ENCODE measurements at regions not wholly inside any gene's neighbourhood (a gene's known extent, or its start where the extent isn't known, plus 50 kb on each side); places are given as distances from the start of the nearest gene placed in this dataset.
"Not testable (repeated sequence)": the region's sequence is repeated elsewhere in the genome, so short reads cannot be mapped to it uniquely, and the experiment has no call there.

GRCh38 chr3:116512281-116512680 lies 67.0 kb upstream of the LSAMP start:
- no peaks in the 10 kb centered on the region for H3K27me3 ChIP-seq (ENCODE audit: control insufficient read depth, insufficient read depth)
- H3K4me1 ChIP-seq (ENCODE audit: control insufficient read depth, insufficient read depth, low read length): no peaks in the 10 kb centered on the region
- no peak for DNase-seq
- 90% methylated on average over 2 of the region's 2 CpGs for WGBS
- no peak overlapping the region for H3K4me3 ChIP-seq (ENCODE audit: low read length)
- H3K27ac ChIP-seq (ENCODE audit: low read length): no peak overlapping the region
- intact Hi-C loops (cut with DNase I): no loop called here
- no peak for ATAC-seq
- no peaks in the 10 kb centered on the region for H3K9me3 ChIP-seq (ENCODE audit: control insufficient read depth, low read length)

GRCh38 chr3:116512931-116513330 lies 67.6 kb upstream of the LSAMP start:
- ATAC-seq (no peak), DNase-seq (no peak)
- Histone ChIP-seq H3K4me1 (ENCODE audit: control insufficient read depth, insufficient read depth, low read length) (no peaks in the 10 kb centered on the region), H3K27ac (ENCODE audit: low read length) (no peak overlapping the region), H3K4me3 (ENCODE audit: low read length) (no peak overlapping the region), H3K27me3 (ENCODE audit: control insufficient read depth, insufficient read depth) (no peaks in the 10 kb centered on the region), H3K9me3 (ENCODE audit: control insufficient read depth, low read length) (no peaks in the 10 kb centered on the region)
- intact Hi-C loops (cut with DNase I): no loop called here
- 74% methylated on average over 2 of the region's 2 CpGs for WGBS

- no peaks in the 10 kb centered on the region for H3K27me3 ChIP-seq (ENCODE audit: control insufficient read depth, insufficient read depth)
- no peaks in the 10 kb centered on the region for H3K9me3 ChIP-seq (ENCODE audit: control insufficient read depth, low read length)
- H3K4me3 ChIP-seq (ENCODE audit: low read length): no peak overlapping the region
- H3K27ac ChIP-seq (ENCODE audit: low read length): no peak overlapping the region
- WGBS: 57% methylated on average over 2 of the region's 2 CpGs
- no peaks in the 10 kb centered on the region for H3K4me1 ChIP-seq (ENCODE audit: control insufficient read depth, insufficient read depth, low read length)
- DNase-seq (no peak), ATAC-seq (no peak)
- intact Hi-C loops (cut with DNase I): no loop called here
Observed at GRCh38 chr3:116515973-116516372, 70.7 kb upstream of the LSAMP start.

GRCh38 chr3:116517308-116517707 lies 72.0 kb upstream of the LSAMP start:
- no peak overlapping the region for H3K27ac ChIP-seq (ENCODE audit: low read length)
- DNase-seq (no peak), ATAC-seq (no peak)
- no peak overlapping the region for H3K4me3 ChIP-seq (ENCODE audit: low read length)
- H3K9me3 ChIP-seq (ENCODE audit: control insufficient read depth, low read length): no peaks in the 10 kb centered on the region
- 79% methylated on average over 1 of the region's 1 CpG for WGBS
- H3K27me3 ChIP-seq (ENCODE audit: control insufficient read depth, insufficient read depth): no peaks in the 10 kb centered on the region
- intact Hi-C loops (cut with DNase I): no loop called here
- H3K4me1 ChIP-seq (ENCODE audit: control insufficient read depth, insufficient read depth, low read length): no peaks in the 10 kb centered on the region

- DNase-seq; ATAC-seq; H3K27me3 ChIP-seq (ENCODE audit: control insufficient read depth, insufficient read depth); H3K27ac ChIP-seq (ENCODE audit: low read length); H3K4me3 ChIP-seq (ENCODE audit: low read length); H3K4me1 ChIP-seq (ENCODE audit: control insufficient read depth, insufficient read depth, low read length); H3K9me3 ChIP-seq (ENCODE audit: control insufficient read depth, low read length); intact Hi-C loops (cut with DNase I): not testable (repeated sequence)
- 93% methylated on average over 24 of the region's 26 CpGs for WGBS
Observed at GRCh38 chr3:116519101-116519500, 73.8 kb upstream of the LSAMP start.

- H3K4me1 ChIP-seq (ENCODE audit: control insufficient read depth, insufficient read depth, low read length); H3K27ac ChIP-seq (ENCODE audit: low read length); DNase-seq; H3K4me3 ChIP-seq (ENCODE audit: low read length); H3K27me3 ChIP-seq (ENCODE audit: control insufficient read depth, insufficient read depth); ATAC-seq; H3K9me3 ChIP-seq (ENCODE audit: control insufficient read depth, low read length); intact Hi-C loops (cut with DNase I): not testable (repeated sequence)
- 78% methylated on average over 3 of the region's 3 CpGs for WGBS
Observed at GRCh38 chr3:116519823-116520222, 74.5 kb upstream of the LSAMP start.

- WGBS: 71% methylated on average over 4 of the region's 4 CpGs
- no peaks in the 10 kb centered on the region for H3K9me3 ChIP-seq (ENCODE audit: control insufficient read depth, low read length)
- H3K4me1 ChIP-seq (ENCODE audit: control insufficient read depth, insufficient read depth, low read length): no peaks in the 10 kb centered on the region
- H3K4me3 ChIP-seq (ENCODE audit: low read length): no peak overlapping the region
- ATAC-seq: no peak
- DNase-seq: no peak
- H3K27ac ChIP-seq (ENCODE audit: low read length): no peak overlapping the region
- intact Hi-C loops (cut with DNase I): no loop called here
- H3K27me3 ChIP-seq (ENCODE audit: control insufficient read depth, insufficient read depth): no peaks in the 10 kb centered on the region
Observed at GRCh38 chr3:116524453-116525210, 79.3 kb upstream of the LSAMP start.

GRCh38 chr3:116552246-116552645 lies 107.0 kb upstream of the LSAMP start:
- 10% methylated on average over 1 of the region's 1 CpG for WGBS
- no peak overlapping the region for H3K4me3 ChIP-seq (ENCODE audit: low read length)
- H3K27ac ChIP-seq (ENCODE audit: low read length): no peak overlapping the region
- H3K9me3 ChIP-seq (ENCODE audit: control insufficient read depth, low read length): no peaks in the 10 kb centered on the region
- no peak for ATAC-seq
- intact Hi-C loops (cut with DNase I): no loop called here
- H3K27me3 ChIP-seq (ENCODE audit: control insufficient read depth, insufficient read depth): no peaks in the 10 kb centered on the region
- no peaks in the 10 kb centered on the region for H3K4me1 ChIP-seq (ENCODE audit: control insufficient read depth, insufficient read depth, low read length)
- no peak for DNase-seq

- H3K27me3 ChIP-seq (ENCODE audit: control insufficient read depth, insufficient read depth): no peaks in the 10 kb centered on the region
- 87% methylated on average over 2 of the region's 2 CpGs for WGBS
- intact Hi-C loops (cut with DNase I): no loop called here
- H3K9me3 ChIP-seq (ENCODE audit: control insufficient read depth, low read length): no peaks in the 10 kb centered on the region
- DNase-seq (no peak), ATAC-seq (no peak)
- no peak overlapping the region for H3K27ac ChIP-seq (ENCODE audit: low read length)
- H3K4me1 ChIP-seq (ENCODE audit: control insufficient read depth, insufficient read depth, low read length): no peaks in the 10 kb centered on the region
- H3K4me3 ChIP-seq (ENCODE audit: low read length): no peak overlapping the region
Observed at GRCh38 chr3:116553355-116553754, 108.1 kb upstream of the LSAMP start.

- H3K4me3 ChIP-seq (ENCODE audit: low read length): no peak overlapping the region
- ATAC-seq (no peak), DNase-seq (no peak)
- WGBS: 69% methylated on average over 3 of the region's 3 CpGs
- H3K9me3 ChIP-seq (ENCODE audit: control insufficient read depth, low read length): no peaks in the 10 kb centered on the region
- no peaks in the 10 kb centered on the region for H3K4me1 ChIP-seq (ENCODE audit: control insufficient read depth, insufficient read depth, low read length)
- no peaks in the 10 kb centered on the region for H3K27me3 ChIP-seq (ENCODE audit: control insufficient read depth, insufficient read depth)
- H3K27ac ChIP-seq (ENCODE audit: low read length): no peak overlapping the region
- intact Hi-C loops (cut with DNase I): no loop called here
Observed at GRCh38 chr3:116561529-116561928, 116.2 kb upstream of the LSAMP start.

- Histone ChIP-seq H3K27ac (ENCODE audit: low read length) (no peak overlapping the region), H3K27me3 (ENCODE audit: control insufficient read depth, insufficient read depth) (no peaks in the 10 kb centered on the region), H3K4me1 (ENCODE audit: control insufficient read depth, insufficient read depth, low read length) (no peaks in the 10 kb centered on the region), H3K9me3 (ENCODE audit: control insufficient read depth, low read length) (no peaks in the 10 kb centered on the region), H3K4me3 (ENCODE audit: low read length) (no peak overlapping the region)
- ATAC-seq: no peak
- WGBS: 12% methylated on average over 2 of the region's 2 CpGs
- intact Hi-C loops (cut with DNase I): no loop called here
- no peak for DNase-seq
Observed at GRCh38 chr3:116563351-116563750, 118.1 kb upstream of the LSAMP start.

- intact Hi-C loops (cut with DNase I): no loop called here
- DNase-seq (no peak), ATAC-seq (no peak)
- Histone ChIP-seq H3K4me3 (ENCODE audit: low read length) (no peak overlapping the region), H3K9me3 (ENCODE audit: control insufficient read depth, low read length) (no peaks in the 10 kb centered on the region), H3K27ac (ENCODE audit: low read length) (no peak overlapping the region), H3K4me1 (ENCODE audit: control insufficient read depth, insufficient read depth, low read length) (no peaks in the 10 kb centered on the region), H3K27me3 (ENCODE audit: control insufficient read depth, insufficient read depth) (no peaks in the 10 kb centered on the region)
Observed at GRCh38 chr3:116566478-116566960, 121.2 kb upstream of the LSAMP start.
